Left kidney (tissue), 1 donor: ENCODE measurements at regions not wholly inside any gene's neighbourhood (a gene's known extent, or its start where the extent isn't known, plus 50 kb on each side); places are given as distances from the start of the nearest gene placed in this dataset.
A peak's percentile ranks its signal among the peaks of the same experiment; 100 is the strongest.
"Not testable (repeated sequence)": the region's sequence is repeated elsewhere in the genome, so short reads cannot be mapped to it uniquely, and the experiment has no call there.

Experiments
- DNase-seq: peaks from one replicate; pipeline ENCODE4 v3.0.0-alpha.2; 2013

DNA sequence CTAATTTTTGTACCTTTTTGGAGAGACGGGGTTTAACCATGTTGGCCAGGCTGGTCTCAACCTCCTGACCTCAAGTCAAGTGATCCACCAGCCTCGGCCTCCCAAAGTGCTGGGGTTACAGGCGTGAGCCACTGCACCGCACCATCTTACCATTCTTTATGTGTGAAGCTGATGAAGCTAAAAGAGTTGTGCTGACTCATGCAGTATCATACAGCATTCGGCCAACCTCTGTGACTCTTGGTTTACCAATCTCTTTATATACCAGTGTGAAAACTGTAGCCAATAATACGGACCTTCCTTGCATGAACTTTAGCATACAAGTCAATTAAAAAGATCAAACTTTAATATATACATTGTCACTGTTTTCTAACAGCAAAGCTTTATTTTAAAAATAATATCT, 878.2 kb upstream of the MBL2 start:
- DNase-seq: no peak

DNA sequence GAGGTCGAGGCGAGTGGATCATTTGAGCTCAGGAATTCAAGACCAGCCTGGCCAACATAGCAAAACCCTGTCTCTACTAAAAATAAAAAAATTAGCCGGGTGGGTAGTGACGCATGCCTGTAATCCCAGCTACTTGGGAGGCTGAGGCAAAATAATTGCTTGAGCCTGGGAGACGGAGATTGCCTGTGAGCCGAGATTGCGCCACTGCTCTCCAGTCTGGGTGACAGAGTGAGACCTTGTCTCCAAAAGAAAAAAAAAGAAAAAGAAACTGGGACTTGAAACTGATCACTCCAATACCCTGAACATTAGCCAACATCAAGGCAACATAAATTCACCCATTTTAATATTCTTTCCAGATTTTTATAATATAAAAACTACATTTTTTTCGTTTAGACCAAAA, 874.6 kb upstream of the MBL2 start:
- DNase-seq: not testable (repeated sequence)

DNA sequence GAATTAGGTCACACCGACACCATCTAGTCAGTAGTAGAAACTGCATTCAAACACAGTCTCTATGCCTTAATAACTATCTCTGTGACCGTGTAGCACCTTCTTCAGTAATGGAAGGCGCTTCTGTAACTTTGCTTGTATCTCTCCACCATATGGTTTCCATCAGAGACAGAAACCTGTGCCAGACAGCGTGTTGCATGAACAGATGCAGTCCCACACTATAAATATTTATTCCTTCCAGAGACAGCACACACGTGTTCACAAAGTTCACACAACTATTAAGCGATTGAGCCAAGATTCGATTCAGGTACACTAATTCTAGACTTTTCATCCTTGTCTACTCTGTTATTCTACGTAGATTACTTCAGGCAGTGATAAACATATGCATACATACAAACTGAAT, 873.9 kb upstream of the MBL2 start:
- no peak for DNase-seq

DNA sequence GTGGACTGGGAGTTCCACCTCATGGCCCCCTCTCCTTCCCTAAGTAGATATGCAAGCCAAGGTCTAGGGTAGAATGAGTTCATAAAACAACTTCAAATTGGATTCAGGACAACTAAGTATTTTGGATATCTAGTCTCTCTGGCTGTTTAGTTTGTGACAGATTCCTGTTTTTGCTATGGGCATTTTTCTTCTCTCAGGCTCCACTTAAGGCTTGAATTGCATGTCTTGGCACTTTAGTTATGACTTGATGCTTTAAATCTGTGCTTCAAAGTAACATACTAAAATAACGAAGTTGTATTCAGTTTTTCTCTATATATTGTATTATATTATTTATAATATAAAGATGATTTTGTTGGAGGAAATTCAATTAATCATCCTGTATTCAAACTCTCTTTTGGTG, 873.4 kb upstream of the MBL2 start:
- DNase-seq: no peak

DNA sequence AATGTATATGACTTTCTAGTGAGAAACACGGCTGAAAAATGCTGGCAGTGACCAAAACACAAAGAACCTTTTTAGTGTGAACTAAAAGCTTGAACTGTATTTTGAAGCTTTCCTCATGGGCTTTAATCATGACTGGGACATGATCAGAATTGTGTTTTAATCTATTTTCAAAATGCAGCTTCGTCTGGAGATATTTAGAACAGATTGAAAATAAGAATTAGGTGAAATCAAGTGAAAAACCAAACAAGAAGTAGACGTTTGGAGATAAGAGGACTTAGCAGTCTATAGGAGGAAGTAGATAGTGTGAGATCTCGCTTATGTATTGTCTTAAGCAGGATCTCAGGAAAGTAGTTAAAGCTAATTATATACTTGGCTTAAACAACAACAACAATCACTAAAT, 865.4 kb upstream of the MBL2 start:
- DNase-seq: no peak

DNA sequence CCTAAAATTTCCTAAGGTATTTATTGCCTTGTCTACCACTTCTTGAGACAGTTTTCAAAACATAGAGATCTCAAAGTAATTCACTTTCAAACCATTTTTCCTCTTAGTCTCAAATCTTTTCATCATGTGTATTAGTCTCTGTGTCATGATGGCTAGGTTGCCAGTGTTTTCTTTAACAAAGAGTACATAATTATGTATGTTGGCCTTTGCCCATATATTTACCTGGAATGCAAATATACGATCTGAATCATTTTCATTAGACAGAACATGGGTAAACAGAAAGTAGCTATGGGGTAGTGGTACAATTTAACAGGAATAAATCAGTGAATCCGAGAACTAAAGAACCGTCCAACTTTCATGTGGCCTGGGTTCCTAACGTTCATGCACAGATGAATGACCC, 852.1 kb upstream of the MBL2 start:
- DNase-seq: no peak

DNA sequence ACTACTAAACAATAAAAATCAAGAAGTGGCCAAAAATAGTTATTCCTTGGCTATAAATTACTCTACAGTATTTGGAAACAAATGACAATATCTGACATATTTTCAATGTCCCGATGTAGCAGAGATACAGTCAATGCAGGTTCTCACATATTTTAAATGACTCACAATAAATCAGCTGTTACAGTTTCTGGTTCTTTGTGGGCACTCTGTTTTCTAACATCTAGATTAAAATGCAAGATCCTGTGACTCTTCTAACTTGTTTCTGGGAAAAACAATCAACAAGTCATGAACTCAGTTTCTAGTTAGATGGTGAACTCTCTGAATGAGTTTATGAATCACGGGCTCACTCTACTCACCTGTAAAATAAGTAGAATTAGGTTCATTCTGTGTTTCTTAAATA, 849.6 kb upstream of the MBL2 start:
- DNase-seq: no peak

DNA sequence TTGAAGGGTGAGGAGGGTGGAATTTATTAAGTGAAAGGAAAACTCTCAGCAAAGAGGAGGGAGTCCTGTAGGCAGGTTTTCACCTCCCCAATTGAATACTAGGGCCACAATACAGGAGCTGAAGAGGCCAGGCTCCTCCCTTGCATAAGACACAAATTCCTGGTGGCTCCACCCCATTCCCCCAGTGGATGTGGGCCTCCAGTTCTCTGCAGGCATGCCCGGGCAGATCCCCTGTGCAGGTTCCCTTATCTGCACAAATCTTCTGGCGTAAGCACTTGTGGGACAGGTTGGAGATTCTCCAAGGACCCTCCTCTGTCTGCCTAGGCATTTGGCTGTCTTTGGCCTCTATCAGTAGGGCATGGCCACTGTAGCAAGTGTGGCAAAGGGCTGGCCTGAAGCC, 847.1 kb upstream of the MBL2 start:
- DNase-seq: no peak

DNA sequence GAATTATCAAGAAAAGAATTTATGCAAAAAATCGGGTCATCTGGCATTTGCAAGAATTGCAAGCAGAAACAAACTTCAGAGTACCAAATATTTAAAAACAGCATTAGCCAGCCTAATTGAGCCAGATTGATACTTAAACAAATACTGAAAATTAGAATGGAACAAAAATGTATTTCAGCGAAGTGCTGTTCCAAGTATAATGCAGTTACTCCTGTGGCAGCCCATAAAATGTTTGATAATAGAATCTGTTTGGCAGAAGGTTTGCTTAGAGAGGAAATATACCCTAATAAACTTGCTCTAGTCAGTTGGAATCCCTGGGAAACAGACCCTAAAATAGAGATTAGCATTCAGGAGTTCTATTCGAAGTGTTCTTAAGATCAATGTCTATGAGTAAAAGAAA, 835.1 kb upstream of the MBL2 start:
- no peak for DNase-seq

DNA sequence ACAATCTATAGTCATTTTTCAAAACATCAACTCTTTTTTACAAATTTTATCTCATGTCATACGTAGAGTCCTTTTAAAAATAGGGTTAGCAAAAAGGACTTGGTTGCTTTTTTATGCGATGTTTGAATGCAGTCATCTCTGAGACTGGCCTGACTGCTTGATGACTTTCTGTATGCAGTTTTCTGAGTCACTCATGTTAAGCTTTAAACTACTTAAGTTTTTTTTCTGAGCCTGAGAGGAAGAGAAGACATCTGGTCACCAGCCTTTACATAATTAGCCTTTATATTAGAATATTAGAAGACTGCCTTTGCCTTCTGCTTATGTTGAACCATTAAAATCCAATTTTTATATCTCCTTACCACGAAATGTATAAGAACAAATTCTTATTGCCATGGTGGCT, 834.4 kb upstream of the MBL2 start:
- DNase-seq: no peak

DNA sequence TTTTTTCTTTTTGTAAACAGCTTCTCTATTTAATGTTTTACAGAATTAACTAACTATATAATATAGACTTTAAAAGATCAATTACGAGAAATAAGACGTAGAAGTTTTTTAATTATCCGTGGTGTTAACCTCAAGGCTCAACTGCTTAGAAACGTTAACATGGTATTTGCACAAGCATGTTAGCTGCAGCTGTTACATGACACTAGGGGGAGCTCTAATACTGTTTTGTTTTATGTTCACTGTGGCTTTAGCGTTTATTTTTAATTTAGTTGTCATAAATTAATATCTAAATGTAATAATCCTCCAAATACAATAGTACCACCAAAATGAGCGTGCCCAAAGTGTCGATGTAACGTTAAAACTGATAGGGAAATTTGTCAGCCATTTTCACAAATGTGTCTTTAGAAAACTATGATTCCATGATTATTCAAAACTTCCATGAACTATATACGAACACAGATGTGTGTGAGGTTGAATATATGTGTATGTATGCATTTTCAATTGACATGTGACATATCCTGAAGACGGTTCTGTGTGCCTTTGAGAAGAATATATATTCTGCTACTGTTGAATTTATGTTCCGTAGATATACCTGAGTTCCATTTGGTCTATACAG, 828.8 kb upstream of the MBL2 start:
- DNase-seq: peak; percentile 49

DNA sequence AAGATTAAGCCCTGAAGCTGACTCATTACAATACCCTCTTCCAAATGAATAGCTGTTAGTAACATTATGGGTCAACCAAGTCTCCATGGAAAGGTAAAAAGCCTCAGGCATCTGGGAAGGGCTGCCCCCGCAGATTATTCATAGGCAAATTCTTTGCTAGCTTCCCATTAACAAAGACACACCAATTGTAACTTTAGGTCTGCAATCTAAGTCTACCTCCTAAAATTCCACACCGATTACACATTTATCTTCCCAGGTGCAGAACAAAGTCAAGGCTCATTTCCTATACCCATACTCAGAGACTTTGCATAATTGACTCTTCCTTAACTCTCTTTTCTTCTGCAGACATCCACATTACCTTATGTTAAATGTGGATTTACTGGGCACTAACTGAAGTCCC, 826.3 kb upstream of the MBL2 start:
- no peak for DNase-seq

DNA sequence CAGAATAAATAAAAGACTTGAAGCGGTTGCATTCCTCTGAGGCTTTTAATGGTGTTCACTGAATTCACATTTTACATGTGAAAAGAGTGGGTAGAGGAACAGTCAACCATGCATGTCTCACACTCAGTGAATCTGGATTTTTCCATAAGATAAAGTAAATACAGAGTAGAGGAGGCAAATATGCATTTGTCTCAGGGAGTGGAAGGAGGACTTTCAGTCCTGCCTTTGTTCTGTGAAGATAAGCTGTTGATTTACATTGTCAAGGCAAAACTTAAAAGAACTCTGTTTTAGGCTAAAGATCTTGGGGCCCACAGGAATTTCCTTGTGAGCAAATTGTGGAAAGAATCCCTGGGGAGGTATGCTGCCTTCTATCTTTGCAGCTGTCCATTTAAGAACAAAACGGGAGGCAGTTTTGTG, 825.3 kb upstream of the MBL2 start:
- no peak for DNase-seq

DNA sequence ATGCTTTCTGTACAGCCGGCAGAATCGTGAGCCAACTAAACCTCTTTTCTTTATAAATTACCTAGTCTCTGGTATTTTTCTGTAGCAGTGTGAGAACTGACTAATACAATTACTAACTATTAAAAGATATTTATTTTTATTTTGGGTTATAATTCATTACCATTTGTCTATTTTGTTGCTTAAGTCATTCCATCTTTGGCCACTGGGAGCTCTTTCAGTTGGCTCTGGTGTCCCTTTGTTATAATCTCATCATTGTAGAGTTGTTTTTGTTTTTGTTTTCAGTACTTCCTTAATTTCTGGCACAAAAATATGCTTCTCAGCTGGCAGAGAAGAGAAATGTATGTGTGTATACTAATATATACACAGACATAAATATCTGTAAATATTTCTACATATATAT, 807.9 kb upstream of the MBL2 start:
- no peak for DNase-seq

DNA sequence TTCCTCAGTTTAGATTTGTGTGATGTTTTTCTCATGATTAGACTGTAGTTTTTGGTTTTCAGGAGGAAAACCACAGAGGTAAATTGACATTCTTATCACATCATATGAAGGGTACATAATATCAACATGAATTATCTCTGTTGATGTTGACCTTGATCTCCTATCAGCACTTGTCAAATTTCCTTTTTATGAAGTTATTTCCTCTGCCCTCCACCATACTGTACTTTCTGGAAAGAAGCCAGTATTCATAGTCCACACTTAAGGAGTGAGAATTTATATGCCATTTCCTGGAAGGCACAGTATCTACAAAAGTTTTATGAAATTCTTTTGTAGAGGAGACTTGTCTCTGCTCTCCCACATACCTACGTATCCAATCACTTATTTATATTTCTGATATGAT, 807.2 kb upstream of the MBL2 start:
- no peak for DNase-seq

DNA sequence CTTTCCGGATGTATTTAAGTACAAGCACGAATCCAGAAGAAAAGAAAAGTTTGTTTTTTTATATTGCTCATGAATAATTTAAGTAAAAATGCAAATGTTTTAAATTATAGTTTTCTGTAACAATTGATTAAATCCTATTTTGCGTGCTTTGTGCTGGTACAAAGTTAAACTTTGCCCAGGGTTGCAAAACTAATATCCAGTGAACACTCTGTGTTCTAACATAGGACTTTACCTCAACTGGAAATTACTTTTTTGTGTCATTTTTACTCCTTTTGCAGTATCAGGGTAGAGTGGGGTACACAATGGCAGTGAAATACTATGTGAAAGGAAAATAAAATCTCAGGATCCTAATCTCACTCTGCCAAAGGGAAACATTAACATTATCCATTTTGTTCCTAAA, 801.4 kb upstream of the MBL2 start:
- DNase-seq: no peak

DNA sequence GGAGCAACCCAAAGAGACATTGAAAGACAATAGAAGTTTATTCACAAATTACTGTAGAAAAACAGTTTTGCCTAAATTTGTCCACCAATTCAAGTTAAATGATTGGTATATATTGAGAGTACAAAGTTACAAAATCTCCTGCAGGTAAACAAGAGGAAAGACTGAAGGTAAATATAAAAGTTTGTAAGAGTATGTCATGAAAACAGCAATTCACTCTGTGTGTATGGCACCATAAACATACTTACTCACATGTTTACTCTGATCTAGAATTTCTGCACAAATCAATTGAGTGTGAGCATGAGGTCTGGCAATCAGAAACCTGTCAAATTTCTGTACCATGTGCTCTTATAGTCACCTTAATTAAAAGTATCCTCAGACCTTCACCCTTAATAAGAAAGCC, 800.9 kb upstream of the MBL2 start:
- DNase-seq: no peak

DNA sequence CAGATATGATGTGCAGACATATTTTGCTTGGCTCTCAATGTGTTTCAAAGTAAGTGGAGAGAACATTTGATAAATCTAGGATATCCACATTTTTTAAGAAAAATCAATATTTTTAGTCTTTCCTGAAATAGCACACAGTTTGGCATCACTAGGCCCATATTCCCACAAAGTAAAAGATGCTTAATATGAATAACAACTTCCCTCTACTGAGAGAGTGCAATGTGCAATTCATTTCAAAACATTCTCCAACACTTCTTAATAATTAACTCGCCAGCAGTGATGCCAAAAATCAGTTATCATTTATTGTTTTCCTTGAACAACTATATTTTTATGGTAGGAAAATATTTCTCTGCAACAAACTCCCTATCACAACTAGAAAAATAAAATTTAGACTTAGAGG, 800.2 kb upstream of the MBL2 start:
- no peak for DNase-seq

DNA sequence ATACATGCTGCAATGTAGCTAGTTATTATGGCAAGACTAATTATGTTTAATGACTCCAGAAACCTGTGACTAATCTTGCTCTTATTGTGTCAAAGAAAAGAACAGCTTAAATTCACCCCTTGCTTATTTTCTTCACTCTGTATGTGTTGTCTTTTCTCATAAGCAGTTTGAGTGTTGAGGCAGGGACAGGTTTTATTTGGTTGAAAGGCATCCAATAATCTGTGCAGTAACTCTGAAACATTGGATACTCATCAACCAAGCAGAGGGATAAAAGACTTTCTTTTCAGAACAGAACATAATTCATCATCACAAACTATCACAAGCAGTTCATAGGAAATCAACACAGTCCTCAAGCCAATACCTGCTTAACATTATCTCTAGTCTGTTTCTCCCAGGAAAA, 797.6 kb upstream of the MBL2 start:
- no peak for DNase-seq

DNA sequence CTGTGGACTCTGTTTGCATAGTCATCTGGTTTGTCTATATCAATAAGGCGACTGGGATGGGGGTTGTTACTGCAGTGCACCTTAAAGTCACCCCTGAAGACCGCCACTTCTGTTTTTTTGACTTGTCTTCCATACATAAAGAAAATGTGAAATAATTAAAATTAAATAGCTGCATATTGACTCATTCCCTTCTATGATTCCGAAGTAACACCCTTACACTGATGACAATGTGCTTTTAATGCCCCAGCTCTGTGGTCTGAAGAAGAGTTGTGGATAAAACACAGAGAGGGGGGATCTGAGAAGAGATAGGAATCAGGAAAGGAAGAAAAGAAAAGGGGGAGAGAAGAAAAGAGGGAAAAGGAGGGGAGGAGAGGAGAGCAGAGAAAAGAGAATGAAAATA, 796.9 kb upstream of the MBL2 start:
- no peak for DNase-seq

DNA sequence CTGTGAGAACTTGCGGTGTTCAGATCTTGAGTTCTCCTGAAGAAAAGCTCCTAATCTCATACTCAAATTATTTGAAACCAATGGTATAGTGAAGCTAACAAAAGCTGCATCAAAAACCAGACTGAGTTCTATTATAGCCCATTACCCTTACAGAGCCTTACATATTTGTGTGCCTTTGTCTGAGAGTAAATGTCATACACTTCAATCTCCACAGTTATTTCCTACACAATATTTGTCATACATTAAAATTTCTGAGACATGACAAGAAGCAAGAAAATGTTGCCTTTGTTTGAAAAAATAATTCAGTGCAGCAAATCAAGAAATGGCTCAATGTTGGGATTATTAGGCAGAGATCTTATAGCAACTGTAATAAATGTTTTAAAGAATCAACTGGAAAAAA, 776.1 kb upstream of the MBL2 start:
- no peak for DNase-seq

DNA sequence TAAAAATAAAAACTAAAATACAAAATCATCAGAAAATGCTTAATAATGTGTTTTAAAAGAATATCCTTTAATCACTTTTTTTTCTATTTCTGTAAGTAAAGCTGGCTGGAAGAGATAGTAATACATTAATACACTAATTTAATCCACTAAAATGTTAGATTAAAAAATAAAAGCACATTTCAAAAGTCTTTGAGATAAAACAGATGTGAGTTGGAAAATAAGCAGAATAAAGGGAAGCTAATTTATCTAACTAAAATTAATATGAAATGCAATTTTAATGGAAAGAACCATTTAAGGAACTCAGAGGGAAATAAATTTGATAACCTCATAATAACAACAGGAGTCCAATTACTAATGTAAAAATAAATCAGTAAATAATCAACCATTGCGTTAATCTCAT, 774.8 kb upstream of the MBL2 start:
- no peak for DNase-seq

DNA sequence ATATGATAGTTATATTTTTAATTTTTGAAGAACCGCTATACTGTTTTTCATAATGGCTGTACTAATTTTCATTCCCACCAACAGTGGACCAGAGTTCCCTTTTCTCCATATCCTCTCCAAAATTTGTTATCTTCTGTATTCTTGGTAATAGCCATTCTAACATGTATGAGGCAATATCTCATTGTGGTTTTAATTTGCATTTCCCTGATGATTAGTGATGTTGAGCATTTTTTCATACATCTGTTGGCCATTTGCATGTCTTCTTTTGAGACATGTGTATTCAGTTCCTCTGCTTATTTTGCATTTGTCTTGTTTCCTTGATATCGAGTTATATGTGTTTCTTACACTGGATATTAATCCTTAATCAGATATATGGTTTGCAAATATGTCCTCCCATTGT, 770.8 kb upstream of the MBL2 start:
- DNase-seq: no peak

DNA sequence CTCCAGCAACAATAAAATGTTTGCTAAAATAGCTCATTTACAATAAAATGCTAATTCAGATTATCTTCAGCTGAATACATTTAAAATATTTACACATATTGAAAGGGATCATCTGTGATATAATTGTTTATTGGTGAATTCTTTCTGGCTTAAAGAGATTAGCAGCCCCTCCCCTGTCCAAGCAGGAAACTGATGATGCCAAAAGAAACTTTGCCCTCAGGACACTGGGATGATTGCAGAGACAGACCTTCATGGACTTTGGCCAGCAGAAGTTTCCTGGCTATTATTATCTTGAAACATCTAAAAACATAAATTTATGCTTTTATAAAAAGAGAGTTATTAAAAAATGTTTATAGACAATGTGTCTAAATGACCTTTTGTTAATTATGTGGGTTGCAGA, 764.9 kb upstream of the MBL2 start:
- DNase-seq: no peak

DNA sequence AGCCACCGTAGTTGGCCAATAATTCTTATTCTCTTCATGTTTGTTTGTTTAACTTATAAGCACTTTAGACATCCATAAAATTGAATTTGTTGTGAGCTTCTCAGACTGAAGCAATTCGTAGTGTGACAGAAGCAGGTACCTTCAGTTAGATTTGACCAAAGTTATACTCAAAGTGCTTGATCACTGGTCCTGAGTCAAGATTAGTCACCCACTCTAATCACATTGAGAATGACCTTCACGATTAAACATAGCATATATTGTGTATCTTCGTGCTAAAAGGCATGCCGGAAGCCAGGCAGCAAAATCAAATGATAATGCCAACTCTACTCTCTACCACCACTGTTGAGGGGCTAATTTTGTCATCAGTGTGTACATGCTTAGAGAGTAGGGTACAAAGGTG, 763.7 kb upstream of the MBL2 start:
- no peak for DNase-seq
